GM19193 (cell line): ENCODE measurements at regions not wholly inside any gene's neighbourhood (a gene's known extent, or its start where the extent isn't known, plus 50 kb on each side); places are given as distances from the start of the nearest gene placed in this dataset.

Experiments used
- POLR2A ChIP-seq: IDR thresholded peaks from 4 replicates; pipeline ENCODE4 v1.6.1; 2011; ENCODE audit not compliant: insufficient read depth, insufficient read length; ENCODE audit errors: extremely low read depth

- no peak for TF ChIP-seq POLR2A
Observed at GRCh38 chr16:14329727-14330350, 258.7 kb downstream of the MRTFB start.

GRCh38 chr16:14325502-14326401, 254.6 kb downstream of the MRTFB start:
- no peak for TF ChIP-seq POLR2A

- no peak for TF ChIP-seq POLR2A
Observed at GRCh38 chr16:14324581-14324980, 253.5 kb downstream of the MRTFB start.

GRCh38 chr16:14322186-14322585, 251.1 kb downstream of the MRTFB start:
- TF ChIP-seq POLR2A, result no peak

GRCh38 chr16:14321542-14321941, 250.4 kb downstream of the MRTFB start:
- TF ChIP-seq POLR2A, result no peak

- TF ChIP-seq POLR2A, result no peak
Observed at GRCh38 chr16:14320406-14320805, 249.3 kb downstream of the MRTFB start.
